GM21717 (cell line): ENCODE measurements at regions not wholly inside any gene's neighbourhood (a gene's known extent, or its start where the extent isn't known, plus 50 kb on each side); places are given as distances from the start of the nearest gene placed in this dataset.

Source experiments
- ATAC-seq: cut with Tn5 transposase; IDR thresholded peaks from one replicate; pipeline ENCODE4 v1.9.1; 2021; ENCODE audit warnings: mild to moderate bottlenecking, moderate library complexity; ENCODE audit not compliant: unreplicated experiment

GRCh38 chr13:106918557-106918860 lies 350.6 kb upstream of the ARGLU1 start:
- ATAC-seq: no peak

GRCh38 chr13:106917673-106918556 lies 350.0 kb upstream of the ARGLU1 start:
- ATAC-seq: peak; percentile 98

- peak; percentile 3 for ATAC-seq
Measured at GRCh38 chr13:106917024-106917571, 349.2 kb upstream of the ARGLU1 start.

- no peak for ATAC-seq
Measured at GRCh38 chr13:106916329-106916976, 348.5 kb upstream of the ARGLU1 start.

DNA sequence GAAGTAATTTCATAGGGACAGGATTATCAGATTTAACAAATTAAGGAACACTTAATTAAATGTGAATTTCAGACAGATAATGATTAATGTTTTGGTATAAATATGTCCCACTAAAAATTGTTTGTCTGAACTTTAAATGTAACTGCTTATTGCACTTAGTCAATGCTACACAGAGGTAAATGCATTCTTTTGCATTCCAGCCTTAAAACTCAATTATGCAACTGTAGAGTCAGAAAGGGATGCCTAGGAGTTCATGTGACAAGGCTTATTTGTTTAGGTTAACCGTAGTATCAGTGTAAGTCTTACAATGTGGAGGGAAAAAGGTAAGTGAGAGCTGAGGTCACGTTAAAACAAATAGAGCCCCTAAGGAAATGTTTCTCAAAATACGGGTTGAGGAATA lies 347.2 kb upstream of the ARGLU1 start:
- ATAC-seq: no peak

DNA sequence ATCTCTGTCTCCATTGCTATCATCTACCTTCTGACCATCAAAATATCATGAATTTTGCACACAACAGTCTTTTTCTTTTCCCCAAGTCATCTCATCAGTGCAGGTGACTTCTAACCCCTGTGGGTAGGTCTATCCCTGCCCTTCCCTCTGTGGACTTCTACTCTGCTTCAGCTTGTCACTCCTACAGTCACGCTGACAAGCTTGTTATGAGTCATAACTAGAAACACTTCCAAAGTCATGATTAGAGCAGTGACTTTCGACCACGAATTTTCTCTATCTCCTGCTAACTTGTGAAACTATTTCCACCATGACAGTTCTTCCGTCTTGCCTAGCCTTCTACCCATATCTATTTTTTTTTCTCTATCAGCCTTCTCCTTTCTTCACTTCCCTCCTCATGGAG lies 343.7 kb upstream of the ARGLU1 start:
- no peak for ATAC-seq

DNA sequence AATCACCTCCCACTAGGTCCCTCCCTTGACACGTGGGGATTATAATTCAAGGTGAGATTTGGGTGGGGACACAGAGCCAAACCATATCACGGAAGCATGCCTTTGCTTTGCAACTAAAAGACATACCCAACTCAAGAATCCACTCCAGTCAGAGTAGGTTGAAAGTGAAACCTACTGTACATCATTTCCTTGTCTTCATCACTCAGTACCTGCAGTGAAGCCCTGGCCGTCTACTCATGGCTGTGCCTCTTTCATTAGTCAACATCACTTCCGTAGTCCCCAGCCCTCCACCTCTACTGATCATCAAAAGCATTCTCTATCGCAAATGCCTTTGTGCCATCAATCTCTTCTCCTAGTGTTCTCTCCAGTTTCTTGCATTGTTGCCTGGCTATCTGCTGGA lies 343.1 kb upstream of the ARGLU1 start:
- no peak for ATAC-seq

DNA sequence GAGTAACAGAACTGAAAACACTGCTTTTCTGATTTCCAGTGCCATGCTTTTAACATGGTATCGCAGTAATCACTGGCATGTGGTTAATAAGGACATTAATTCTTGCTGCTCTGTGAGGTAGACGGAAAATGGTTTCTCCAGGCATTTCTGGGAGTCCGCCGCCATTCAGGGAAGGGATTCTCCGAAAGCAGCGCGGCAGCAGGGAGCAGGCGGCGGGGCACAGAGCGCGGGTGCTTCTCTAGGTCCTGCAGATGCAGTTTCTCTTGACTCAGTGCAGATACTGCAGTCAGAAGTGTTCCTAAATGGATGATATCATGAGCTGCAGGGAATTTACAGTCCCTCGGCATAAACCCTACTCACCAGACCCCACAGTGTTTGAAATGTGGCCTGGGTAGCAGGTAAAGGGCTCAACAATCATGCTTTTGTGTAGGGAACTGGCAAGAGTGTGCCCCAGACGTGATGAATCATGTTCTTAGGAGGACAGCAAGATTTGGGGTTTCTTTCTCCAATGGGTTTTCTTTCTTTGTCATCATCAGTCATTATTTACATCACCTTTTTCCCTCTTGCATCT lies 338.6 kb upstream of the ARGLU1 start:
- no peak for ATAC-seq

GRCh38 chr13:106905380-106906162 lies 337.6 kb upstream of the ARGLU1 start:
- ATAC-seq: no peak

- no peak for ATAC-seq
Measured at GRCh38 chr13:106899442-106899841, 331.5 kb upstream of the ARGLU1 start.

GRCh38 chr13:106898231-106898630 lies 330.3 kb upstream of the ARGLU1 start:
- no peak for ATAC-seq

DNA sequence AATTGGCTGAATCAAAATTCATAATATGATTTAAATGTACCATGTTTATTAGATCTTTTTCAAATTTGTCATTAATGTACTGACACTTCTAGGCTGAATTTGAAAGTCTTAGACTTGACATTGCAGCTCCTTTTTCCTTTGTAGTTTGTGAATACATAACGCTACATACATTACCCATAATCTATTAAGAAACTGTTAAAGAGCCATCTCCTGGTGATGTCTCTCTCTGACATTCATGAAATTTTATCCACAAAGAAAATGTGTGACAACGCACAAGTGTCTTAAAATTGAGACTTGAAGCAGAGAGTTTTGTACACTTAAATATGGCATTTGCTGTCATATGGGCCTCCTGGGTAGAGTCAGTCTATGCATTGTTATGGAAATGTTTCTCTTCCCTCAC lies 320.2 kb upstream of the ARGLU1 start:
- no peak for ATAC-seq

DNA sequence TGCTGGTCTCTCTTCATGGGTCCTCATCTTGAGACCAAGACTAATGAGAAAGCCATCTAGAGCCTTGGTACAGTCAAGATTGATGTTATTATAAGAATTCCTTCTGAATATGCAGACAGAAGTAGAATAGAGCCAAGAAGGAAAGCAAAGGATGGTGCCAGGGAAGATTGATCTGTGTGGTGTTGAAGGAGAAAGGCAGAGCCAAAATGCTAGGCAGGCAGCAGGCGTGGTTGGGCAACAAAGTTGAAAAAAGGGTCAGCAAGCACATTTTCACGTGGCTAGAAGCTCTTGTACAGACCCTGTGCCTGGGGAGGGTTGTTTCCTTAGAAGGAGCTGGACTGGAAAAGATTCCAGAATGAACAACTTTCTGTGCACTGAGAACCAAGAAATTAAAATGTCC lies 319.7 kb upstream of the ARGLU1 start:
- ATAC-seq: no peak

DNA sequence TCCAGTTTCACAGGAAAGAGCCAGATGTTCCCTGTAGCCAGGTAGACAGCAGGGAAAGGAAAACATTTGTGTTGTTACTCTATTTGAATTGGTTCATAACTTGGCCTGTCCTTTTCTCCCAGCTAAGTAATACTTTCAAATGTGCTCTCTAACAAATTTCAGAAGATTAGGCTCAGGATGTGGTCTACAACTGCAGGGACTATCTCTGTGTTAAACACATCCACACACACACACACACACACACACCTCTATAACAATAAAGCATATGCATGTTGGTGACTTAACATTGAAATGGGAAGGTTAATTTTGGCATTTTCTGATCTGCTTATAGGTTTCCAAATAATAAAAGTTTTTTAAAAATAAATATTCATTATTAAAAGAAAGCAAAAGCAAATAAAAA lies 316.0 kb upstream of the ARGLU1 start:
- ATAC-seq: no peak

DNA sequence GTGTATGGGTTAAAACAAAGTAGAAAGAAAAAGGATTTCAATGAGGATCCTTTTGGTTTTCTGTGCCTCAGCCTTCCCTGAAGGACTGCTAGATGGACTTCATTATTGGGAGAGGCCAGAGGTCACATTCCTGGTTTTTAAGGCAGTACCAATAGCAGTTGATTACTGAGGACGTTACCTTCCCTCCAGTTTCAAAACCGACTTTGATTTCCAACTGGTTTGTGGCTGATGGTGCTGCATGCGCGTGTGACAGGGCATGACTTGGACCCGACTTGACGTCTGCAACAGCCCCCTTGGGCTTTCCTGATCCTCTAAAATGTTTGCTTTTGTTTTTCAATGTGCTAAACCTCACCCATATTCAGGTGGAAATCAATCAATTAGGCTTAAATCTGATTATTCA lies 314.3 kb upstream of the ARGLU1 start:
- ATAC-seq: no peak

DNA sequence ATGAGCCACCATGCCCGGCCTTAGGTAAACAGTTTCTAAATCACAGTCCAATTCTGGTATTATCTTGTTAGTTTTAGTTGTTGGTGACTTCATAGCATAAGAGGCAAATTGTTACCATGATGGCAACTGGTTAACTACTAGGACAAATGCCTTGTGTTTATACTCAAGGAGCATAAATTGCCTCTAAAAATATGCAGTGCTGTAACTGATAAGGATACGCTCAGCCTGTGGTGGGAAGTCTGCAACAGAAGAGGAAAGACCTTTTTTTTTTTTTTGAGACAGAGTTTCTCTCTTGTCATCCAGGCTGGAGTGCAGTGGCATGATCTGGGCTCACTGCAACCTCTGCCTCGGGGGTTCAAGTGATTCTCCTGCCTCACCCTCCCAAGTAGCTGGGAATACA lies 311.9 kb upstream of the ARGLU1 start:
- no peak for ATAC-seq

DNA sequence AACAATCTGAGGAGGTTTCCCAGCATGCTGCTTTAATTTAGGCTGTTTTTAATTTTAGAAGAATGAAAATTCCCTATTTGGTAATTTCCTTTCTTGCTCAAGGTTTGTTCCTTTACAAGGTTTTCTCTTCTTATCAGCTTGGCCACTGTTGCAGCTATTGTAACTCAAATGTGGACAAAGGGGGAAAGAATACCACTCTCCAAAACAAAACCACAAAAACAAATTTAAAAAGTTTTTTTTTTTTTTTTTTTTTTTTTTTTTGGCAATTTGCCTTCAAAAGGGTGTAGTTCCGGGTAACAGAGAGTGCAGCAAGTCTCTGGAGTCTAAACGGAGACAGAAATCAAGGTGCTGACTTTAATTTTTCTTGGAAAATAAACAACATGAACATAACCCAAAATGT lies 306.4 kb upstream of the ARGLU1 start:
- ATAC-seq: no peak

DNA sequence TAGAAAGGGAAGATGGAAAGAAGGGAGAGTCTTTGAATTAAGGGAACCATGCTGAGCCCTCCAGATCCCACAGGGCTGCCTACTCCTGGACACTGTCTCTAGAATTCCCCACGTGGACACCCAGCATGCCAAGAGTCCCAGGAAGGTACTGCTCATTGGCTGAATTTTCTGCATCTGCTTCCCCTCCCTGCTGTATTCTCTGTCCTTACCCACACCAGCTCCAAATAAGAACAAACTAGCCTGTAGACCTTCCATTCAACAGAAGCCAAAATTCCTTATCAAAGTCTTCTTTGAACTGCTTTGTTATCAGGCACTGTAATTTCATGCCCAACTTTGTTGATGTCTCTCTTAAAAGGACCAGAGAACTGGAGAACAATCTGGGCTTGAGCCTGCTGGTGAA lies 305.9 kb upstream of the ARGLU1 start:
- ATAC-seq: no peak

DNA sequence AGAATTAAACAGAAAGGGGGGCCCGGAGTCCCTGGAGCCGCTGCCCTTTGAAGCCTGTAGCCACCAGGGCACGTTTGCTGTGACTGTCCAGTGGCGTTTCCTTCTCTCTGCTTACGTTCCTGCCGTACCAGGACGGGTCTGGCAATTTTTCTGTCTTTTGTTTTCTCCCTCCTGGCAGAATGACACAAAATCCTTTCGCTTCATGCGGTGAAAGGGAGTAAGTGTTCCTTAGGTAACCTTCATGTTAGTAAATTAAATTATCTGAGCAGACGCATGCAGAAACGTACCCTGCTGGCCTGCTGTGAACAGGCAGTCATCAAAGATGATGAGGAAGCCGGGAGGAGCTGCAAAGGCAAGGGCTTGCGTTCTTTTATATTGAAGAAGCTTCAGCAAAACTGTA lies 299.3 kb upstream of the ARGLU1 start:
- ATAC-seq: no peak

GRCh38 chr13:106865716-106866440 lies 297.9 kb upstream of the ARGLU1 start:
- ATAC-seq: no peak

DNA sequence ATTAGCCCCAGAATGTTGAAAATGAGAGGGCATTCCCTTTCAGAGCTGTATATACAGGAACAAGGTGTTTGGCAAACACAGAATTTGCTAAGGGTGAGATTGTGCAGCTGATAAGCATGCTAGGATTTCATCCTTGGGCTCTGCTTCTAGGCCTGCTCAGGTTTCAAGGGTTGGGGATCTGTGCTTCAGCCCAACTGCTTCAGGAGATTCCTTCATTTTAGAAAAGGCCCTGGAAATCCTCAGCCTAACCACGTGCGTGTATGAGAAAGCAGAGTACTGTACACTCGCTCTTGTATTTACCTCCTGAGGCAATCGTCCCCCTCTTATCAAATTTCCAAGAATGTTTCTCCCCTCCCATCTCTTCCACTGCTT lies 291.6 kb upstream of the ARGLU1 start:
- no peak for ATAC-seq
